Parathyroid adenoma (tissue), 2 donors: ENCODE measurements at regions not wholly inside any gene's neighbourhood (a gene's known extent, or its start where the extent isn't known, plus 50 kb on each side); places are given as distances from the start of the nearest gene placed in this dataset.

ENCODE experiments used
- H2AFZ ChIP-seq: fragments of 300-600 bp; sonication (generic); one replicate; pipeline ENCODE4 v1.7.0; 2017; ENCODE audit warnings: antibody characterized with exemption, mild to moderate bottlenecking
- H3K27ac ChIP-seq: fragments of 300-600 bp; sonication (generic); one replicate; pipeline ENCODE4 v1.7.0; 2017
- H3K27me3 ChIP-seq: fragments of 300-600 bp; sonication (generic); one replicate; pipeline ENCODE4 v1.7.0; 2017; ENCODE audit warnings: low read length; ENCODE audit not compliant: control insufficient read depth, insufficient read depth
- H3K36me3 ChIP-seq: fragments of 300-600 bp; sonication (generic); one replicate; pipeline ENCODE4 v1.7.0; 2017; ENCODE audit warnings: low read length; ENCODE audit not compliant: control insufficient read depth, insufficient read depth
- H3K4me1 ChIP-seq: fragments of 300-600 bp; sonication (generic); one replicate; pipeline ENCODE4 v1.7.0; 2017; ENCODE audit warnings: control low read depth
- H3K4me2 ChIP-seq: fragments of 300-600 bp; sonication (generic); one replicate; pipeline ENCODE4 v1.7.0; 2017; ENCODE audit warnings: low read length
- H3K4me3 ChIP-seq: fragments of 300-600 bp; sonication (generic); one replicate; pipeline ENCODE4 v1.7.0; 2017; ENCODE audit warnings: low read depth, low read length
- H3K79me2 ChIP-seq: fragments of 300-600 bp; sonication (generic); one replicate; pipeline ENCODE4 v1.7.0; 2017; ENCODE audit warnings: control low read depth
- H3K9ac ChIP-seq: fragments of 300-600 bp; sonication (generic); one replicate; pipeline ENCODE4 v1.7.0; 2017; ENCODE audit warnings: mild to moderate bottlenecking
- H3K9me3 ChIP-seq: fragments of 300-600 bp; sonication (generic); one replicate; pipeline ENCODE4 v1.7.0; 2017; ENCODE audit warnings: low read length; ENCODE audit not compliant: control insufficient read depth
- TF ChIP-seq, protein P1 (sequence below): fragments of 300-600 bp; sonication (generic); IDR thresholded peaks from one replicate; pipeline ENCODE4 v1.7.0; 2017; ENCODE audit warnings: antibody characterized with exemption, mild to moderate bottlenecking
- donor health status: primary hyperparathyroidism.

DNA sequence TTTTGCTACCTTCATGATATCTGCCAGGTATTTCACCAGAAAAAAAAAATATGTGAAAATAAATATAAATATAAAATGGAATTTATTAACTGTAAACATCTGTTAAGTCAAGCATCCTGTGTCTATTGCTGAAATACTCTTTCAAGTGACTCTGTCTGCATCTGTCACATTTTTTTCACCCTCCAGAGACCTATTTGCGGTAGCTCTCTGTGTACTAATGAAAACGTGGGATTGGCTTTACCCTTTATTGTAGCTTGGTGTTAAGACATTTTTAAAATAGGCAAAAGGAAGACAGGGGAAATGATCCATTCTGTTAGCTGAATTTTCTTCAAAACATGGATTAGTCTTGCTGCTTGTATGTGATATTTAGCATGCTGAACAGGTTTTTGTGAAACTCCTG is 536.0 kb upstream of the WWC1 start:
- H3K4me3 ChIP-seq = no peak overlapping the region
- no peak overlapping the region for H3K9ac ChIP-seq
- H3K79me2 ChIP-seq = no peaks in the 10 kb centered on the region
- H3K27me3 ChIP-seq = no peaks in the 10 kb centered on the region
- no peak overlapping the region for H3K27ac ChIP-seq
- H3K36me3 ChIP-seq = no peaks in the 10 kb centered on the region
- no peaks in the 10 kb centered on the region for H3K4me1 ChIP-seq
- no peak overlapping the region for H2AFZ ChIP-seq
- TF ChIP-seq, protein P1, sequence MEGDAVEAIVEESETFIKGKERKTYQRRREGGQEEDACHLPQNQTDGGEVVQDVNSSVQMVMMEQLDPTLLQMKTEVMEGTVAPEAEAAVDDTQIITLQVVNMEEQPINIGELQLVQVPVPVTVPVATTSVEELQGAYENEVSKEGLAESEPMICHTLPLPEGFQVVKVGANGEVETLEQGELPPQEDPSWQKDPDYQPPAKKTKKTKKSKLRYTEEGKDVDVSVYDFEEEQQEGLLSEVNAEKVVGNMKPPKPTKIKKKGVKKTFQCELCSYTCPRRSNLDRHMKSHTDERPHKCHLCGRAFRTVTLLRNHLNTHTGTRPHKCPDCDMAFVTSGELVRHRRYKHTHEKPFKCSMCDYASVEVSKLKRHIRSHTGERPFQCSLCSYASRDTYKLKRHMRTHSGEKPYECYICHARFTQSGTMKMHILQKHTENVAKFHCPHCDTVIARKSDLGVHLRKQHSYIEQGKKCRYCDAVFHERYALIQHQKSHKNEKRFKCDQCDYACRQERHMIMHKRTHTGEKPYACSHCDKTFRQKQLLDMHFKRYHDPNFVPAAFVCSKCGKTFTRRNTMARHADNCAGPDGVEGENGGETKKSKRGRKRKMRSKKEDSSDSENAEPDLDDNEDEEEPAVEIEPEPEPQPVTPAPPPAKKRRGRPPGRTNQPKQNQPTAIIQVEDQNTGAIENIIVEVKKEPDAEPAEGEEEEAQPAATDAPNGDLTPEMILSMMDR = no peak
- no peak overlapping the region for H3K4me2 ChIP-seq
- no peaks in the 10 kb centered on the region for H3K9me3 ChIP-seq

DNA sequence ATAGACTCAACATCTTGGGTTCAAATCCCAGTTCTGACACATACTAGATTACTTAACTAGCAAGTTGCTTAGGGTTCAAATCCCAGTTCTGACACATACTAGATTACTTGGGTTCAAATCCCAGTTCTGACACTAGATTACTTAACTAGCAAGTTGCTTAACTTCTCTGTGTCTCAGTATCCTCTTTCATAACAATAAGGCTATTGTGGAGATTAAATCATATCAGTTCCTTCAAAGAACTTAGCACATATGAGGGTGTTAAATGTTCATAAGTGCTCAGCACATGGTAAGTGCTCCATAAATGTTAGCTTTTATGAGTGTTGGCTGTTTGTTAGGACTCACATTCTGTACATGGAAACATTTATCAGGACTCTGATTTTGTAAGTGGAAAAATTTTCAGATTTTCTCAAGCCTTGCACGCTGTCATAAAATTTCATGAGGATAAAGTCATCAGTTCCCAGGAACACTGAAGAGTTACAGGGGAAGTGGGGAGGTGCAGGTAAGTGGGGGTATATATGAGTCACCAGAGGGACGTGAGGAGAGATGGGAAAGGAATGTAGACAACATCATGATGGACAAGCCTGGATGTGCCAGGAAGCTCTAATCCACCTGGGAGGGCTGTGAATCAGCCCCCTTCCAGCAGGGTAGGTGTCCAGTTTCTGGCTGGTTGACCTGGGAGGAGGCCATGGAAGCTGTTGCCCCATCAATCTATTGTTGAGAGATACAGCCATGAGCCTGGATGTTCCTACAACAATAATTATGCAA is 532.2 kb upstream of the WWC1 start:
- Histone ChIP-seq H3K79me2 (no peaks in the 10 kb centered on the region), H3K36me3 (no peaks in the 10 kb centered on the region), H3K9me3 (no peaks in the 10 kb centered on the region), H3K4me2 (no peak overlapping the region), H3K4me3 (no peak overlapping the region), H3K4me1 (no peaks in the 10 kb centered on the region), H3K9ac (no peak overlapping the region), H2AFZ (no peak overlapping the region), H3K27me3 (peaks cover 2% of the 10 kb centered on the region), H3K27ac (no peak overlapping the region)
- TF ChIP-seq, protein P1 = no peak

DNA sequence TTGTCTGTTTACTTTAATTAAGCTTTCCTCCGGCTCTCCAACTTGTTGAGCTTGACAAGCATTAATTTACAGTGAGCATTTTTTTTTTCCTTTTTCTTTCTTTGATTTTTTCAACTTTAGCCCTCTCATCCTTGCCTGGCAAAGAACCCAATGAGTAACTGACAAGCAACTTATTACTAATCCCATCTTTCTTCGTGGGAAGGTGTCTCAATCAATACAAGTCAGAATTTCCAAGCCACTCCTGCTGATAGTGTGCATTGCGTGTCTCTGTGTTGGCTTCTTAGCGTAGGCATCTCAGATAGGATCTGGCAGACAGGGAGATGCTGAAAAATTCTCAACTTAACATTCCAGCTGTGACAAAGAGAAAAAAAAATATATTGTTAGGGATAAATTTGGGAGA is 527.7 kb upstream of the WWC1 start:
- no peaks in the 10 kb centered on the region for H3K9me3 ChIP-seq
- H3K4me2 ChIP-seq = no peak overlapping the region
- TF ChIP-seq, protein P1 = no peak
- H3K27ac ChIP-seq = no peak overlapping the region
- H3K4me3 ChIP-seq = no peak overlapping the region
- H2AFZ ChIP-seq = no peak overlapping the region
- peaks cover 2% of the 10 kb centered on the region for H3K27me3 ChIP-seq
- no peaks in the 10 kb centered on the region for H3K4me1 ChIP-seq
- no peaks in the 10 kb centered on the region for H3K79me2 ChIP-seq
- no peak overlapping the region for H3K9ac ChIP-seq
- H3K36me3 ChIP-seq = no peaks in the 10 kb centered on the region

DNA sequence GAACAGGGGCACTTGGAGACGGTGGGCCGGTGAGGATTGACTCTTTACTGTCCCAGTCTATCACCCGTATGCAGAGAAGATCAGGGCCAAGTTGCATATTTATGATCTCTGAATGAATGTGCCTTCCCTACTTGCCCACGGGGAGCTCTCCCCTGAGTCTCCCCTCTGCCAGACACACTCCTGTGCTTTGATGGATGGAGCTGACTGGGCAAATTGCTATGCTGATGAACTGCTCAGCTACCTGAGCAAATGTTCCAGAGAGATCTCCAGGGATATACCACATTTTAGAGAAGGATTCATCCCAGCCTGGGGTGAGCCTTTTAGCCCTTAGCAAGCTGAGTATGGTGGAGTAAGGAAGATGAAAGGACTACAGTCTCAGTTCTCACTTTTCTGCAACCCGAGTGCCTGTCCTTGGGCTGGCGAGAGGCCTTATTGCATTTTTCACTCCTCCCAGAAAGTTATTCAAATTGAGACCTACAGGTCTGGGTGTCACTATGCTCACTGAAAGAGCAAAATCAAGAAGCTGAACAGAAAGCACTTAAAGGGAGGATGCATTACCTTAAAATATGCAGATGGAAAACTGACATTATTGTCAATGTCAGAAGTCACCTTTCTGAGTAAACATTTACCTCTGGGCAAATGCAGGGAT is 526.7 kb upstream of the WWC1 start:
- H3K4me3 ChIP-seq = no peak overlapping the region

More for the DNA sequence above, 526.7 kb upstream of the WWC1 start:
- TF ChIP-seq, protein P1 = no peak
- no peak overlapping the region for H3K4me2 ChIP-seq
- no peak overlapping the region for H2AFZ ChIP-seq
- no peaks in the 10 kb centered on the region for H3K36me3 ChIP-seq
- no peaks in the 10 kb centered on the region for H3K4me1 ChIP-seq
- no peaks in the 10 kb centered on the region for H3K9me3 ChIP-seq
- no peak overlapping the region for H3K9ac ChIP-seq
- H3K27me3 ChIP-seq = peaks cover 2% of the 10 kb centered on the region
- no peak overlapping the region for H3K27ac ChIP-seq
- H3K79me2 ChIP-seq = no peaks in the 10 kb centered on the region
